Limb (tissue), 2 donors: ENCODE measurements at regions not wholly inside any gene's neighbourhood (a gene's known extent, or its start where the extent isn't known, plus 50 kb on each side); places are given as distances from the start of the nearest gene placed in this dataset.

Experiments used
- DNase-seq, 2 donors: peaks; one replicate each; pipeline ENCODE4 v3.0.0-alpha.2; 2016; ENCODE audit errors: extremely low spot score in 2 of 2

- no peak for DNase-seq
Observed at GRCh38 chr12:78778339-78778738, 86.2 kb upstream of the SYT1 start.

GRCh38 chr12:78787576-78787975 is 77.0 kb upstream of the SYT1 start:
- no peak for DNase-seq

DNA sequence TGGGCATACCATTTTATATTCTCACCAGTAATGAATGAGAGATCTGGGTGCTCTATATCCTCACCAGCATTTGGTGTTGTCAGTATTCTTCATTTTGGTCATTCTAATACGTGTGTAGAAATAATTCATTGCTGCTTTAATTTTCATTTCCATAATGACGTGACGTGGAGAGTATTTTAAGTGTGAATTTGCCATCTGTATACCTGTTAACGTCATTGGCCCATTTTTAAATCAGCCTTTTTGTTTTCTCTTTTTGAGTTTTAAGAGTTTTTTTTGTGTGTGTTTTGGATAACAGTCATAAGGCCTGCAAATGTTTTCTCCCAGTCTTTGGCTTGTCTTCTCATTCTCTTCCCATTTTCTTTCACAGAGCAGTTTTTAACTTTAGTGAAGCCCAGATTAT is 74.4 kb upstream of the SYT1 start:
- DNase-seq = no peak

- no peak for DNase-seq
Observed at GRCh38 chr12:78792052-78792698, 72.4 kb upstream of the SYT1 start.

- DNase-seq = no peak
Observed at GRCh38 chr12:78793491-78793890, 71.1 kb upstream of the SYT1 start.

- DNase-seq = no peak
Observed at GRCh38 chr12:78793982-78794381, 70.6 kb upstream of the SYT1 start.

DNA sequence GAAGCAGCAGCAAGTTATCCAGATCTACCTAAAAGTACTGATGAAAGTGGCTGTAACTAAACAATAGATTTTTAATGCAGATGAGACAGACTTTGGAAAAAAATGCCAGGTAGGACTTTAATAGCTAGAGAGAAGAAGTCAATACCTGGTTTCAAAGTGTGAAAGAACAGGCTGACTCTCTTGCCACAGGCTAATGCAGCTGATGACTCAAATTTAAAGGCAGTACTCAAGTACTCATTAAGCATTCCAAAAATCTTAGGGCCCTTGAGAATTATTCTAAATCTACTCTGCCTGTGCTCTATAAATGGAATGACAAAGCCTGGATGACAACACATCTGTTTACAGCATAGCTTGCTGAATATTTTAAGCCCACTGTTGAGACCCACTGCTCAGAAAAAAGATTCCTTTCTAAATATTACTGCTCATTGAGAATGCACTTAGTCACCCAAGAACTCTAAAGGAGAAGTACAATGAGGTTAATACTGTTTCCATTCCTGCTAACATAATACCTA is 68.6 kb upstream of the SYT1 start:
- DNase-seq = no peak

GRCh38 chr12:78797196-78797931 is 67.2 kb upstream of the SYT1 start:
- no peak for DNase-seq

GRCh38 chr12:78799649-78800048 is 64.9 kb upstream of the SYT1 start:
- DNase-seq = no peak

GRCh38 chr12:78802593-78802992 is 62.0 kb upstream of the SYT1 start:
- no peak for DNase-seq

GRCh38 chr12:78804262-78804661 is 60.3 kb upstream of the SYT1 start:
- no peak for DNase-seq
